Fibroblast of lung (primary cell): ENCODE measurements at regions not wholly inside any gene's neighbourhood (a gene's known extent, or its start where the extent isn't known, plus 50 kb on each side); places are given as distances from the start of the nearest gene placed in this dataset.

Source experiments
- DNase-seq, 2 donors: peaks; one replicate each; pipeline versions ENCODE4 v3.0.0 to v3.0.0-alpha.2; 2010; ENCODE audit warnings: low read depth in 2 of 2
- H2AFZ ChIP-seq: 2 replicates; pipeline ENCODE4 v1.5.1; 2012; ENCODE audit warnings: low read length, control low read depth, inconsistent platforms
- H3K27ac ChIP-seq: 2 replicates; pipeline ENCODE4 v1.5.1; 2011; ENCODE audit warnings: low read length, control low read depth; ENCODE audit not compliant: insufficient read depth
- H3K27me3 ChIP-seq: 2 replicates; pipeline ENCODE4 v1.5.1; 2011; ENCODE audit warnings: mild to moderate bottlenecking, low read length; ENCODE audit not compliant: control insufficient read depth, insufficient read depth
- H3K36me3 ChIP-seq: 2 replicates; pipeline ENCODE4 v1.5.1; 2011; ENCODE audit warnings: low read length; ENCODE audit not compliant: control insufficient read depth, insufficient read depth
- H3K4me1 ChIP-seq: 2 replicates; pipeline ENCODE4 v1.5.1; 2011; ENCODE audit warnings: low read length; ENCODE audit not compliant: control insufficient read depth, insufficient read depth; ENCODE audit errors: extremely low read depth
- H3K4me2 ChIP-seq: 2 replicates; pipeline ENCODE4 v1.5.1; 2011; ENCODE audit warnings: low read length, control low read depth; ENCODE audit not compliant: insufficient read depth; ENCODE audit errors: extremely low read depth
- H3K4me3 ChIP-seq, 4 experiments: fragments of 200-600 bp in 1 of 4; sonication (generic) in 1 of 4; replicated peaks in 1 of 4; 2 replicates each; pipeline ENCODE4 v1.5.1; 2011 to 2016; ENCODE audit warnings: low read length in 4 of 4, low read depth in 3 of 4, mild to moderate bottlenecking in 3 of 4, control low read depth in 2 of 4, inconsistent platforms in 1 of 4, mixed read lengths in 1 of 4; ENCODE audit not compliant: insufficient read depth in 1 of 4; ENCODE audit errors: control extremely low read depth in 1 of 4
- H3K79me2 ChIP-seq: 2 replicates; pipeline ENCODE4 v1.5.1; 2012; ENCODE audit warnings: mild to moderate bottlenecking, low read length, inconsistent platforms; ENCODE audit not compliant: control insufficient read depth, insufficient read depth
- H3K9ac ChIP-seq: 2 replicates; pipeline ENCODE4 v1.5.1; 2011; ENCODE audit warnings: mild to moderate bottlenecking, low read length, control low read depth; ENCODE audit not compliant: insufficient read depth
- H3K9me3 ChIP-seq: 2 replicates; pipeline ENCODE4 v1.5.1; 2012; ENCODE audit warnings: low read depth, low read length; ENCODE audit not compliant: control insufficient read depth, insufficient read depth
- H4K20me1 ChIP-seq: 2 replicates; pipeline ENCODE4 v1.5.1; 2011; ENCODE audit warnings: low read length; ENCODE audit not compliant: control insufficient read depth, insufficient read depth; ENCODE audit errors: extremely low read depth
- EZH2 ChIP-seq: IDR thresholded peaks from 2 replicates; pipeline ENCODE4 v1.5.1; 2012; ENCODE audit warnings: low read length, control low read depth, mild to moderate bottlenecking; ENCODE audit errors: missing control alignments
- TF ChIP-seq, protein P1 (sequence below), 2 donors: IDR thresholded peaks in 1 of 2; conservative IDR thresholded peaks in 1 of 2; 1 replicate in 1 of 2; 2 replicates in 1 of 2; pipeline ENCODE4 v1.5.1; 2011 to 2012; ENCODE audit warnings: low read length in 2 of 2, control low read depth in 1 of 2, inconsistent platforms in 1 of 2, low read depth in 1 of 2, mild to moderate bottlenecking in 1 of 2

DNA sequence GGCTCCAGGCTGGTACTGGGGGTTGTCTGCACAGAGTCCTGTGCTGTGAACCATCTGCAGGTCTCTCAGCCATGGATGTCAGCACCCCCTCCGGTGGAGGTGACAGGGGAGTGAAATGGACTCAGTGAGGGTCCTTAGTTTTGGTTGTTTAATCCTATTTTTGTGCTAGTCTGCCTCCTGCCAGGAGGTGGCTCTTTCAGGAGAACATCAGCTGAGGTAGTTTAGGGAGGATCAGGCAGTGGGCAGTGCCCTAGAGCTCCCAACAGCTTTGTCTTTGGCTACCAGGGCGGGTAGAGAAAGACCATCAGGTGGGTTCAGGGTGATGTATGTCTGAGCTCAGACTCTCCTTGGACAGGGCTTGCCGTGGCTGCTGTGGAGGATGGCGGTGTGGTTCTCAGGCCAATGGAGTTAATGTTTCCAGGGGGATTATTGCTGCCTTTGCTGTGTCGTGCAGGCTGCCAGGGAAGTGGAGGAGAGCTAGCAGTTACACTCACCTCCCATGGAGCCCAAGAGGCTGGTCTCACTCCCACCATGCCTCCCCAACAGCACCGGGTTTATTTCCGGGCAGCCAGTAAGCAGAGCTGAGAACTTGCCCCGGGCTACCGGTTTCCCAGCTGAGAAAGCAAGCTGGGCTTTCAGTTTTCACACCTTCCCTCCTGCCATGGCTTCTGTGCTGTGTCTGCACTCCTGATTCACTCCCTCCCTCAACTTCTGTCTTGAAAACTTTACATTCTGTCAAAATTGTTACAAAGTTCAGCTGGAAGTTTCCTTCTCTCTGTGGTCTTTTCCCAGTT, 563.4 kb downstream of the XIRP2 start:
- Histone ChIP-seq H3K36me3 (no peaks in the 10 kb centered on the region), H3K9ac (no peak overlapping the region), H2AFZ (no peak overlapping the region), H3K4me2 (no peak overlapping the region), H3K4me1 (no peaks in the 10 kb centered on the region), H3K27me3 (no peaks in the 10 kb centered on the region), H3K79me2 (no peaks in the 10 kb centered on the region), H3K27ac (no peak overlapping the region), H4K20me1 (no peaks in the 10 kb centered on the region), H3K4me3 (no peak overlapping the region), H3K9me3 (no peaks in the 10 kb centered on the region)
- DNase-seq, result peak in 1 of 2 donors; percentile 19
- no peak for TF ChIP-seq EZH2
- TF ChIP-seq, protein P1, sequence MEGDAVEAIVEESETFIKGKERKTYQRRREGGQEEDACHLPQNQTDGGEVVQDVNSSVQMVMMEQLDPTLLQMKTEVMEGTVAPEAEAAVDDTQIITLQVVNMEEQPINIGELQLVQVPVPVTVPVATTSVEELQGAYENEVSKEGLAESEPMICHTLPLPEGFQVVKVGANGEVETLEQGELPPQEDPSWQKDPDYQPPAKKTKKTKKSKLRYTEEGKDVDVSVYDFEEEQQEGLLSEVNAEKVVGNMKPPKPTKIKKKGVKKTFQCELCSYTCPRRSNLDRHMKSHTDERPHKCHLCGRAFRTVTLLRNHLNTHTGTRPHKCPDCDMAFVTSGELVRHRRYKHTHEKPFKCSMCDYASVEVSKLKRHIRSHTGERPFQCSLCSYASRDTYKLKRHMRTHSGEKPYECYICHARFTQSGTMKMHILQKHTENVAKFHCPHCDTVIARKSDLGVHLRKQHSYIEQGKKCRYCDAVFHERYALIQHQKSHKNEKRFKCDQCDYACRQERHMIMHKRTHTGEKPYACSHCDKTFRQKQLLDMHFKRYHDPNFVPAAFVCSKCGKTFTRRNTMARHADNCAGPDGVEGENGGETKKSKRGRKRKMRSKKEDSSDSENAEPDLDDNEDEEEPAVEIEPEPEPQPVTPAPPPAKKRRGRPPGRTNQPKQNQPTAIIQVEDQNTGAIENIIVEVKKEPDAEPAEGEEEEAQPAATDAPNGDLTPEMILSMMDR (conservative IDR thresholded peaks at IDR 0.05 in 1 of 2, IDR thresholded peaks at IDR 0.05 in 1 of 2; ENCODE audit: low read depth in 1 of 2, low read length in 2 of 2), result no peak

DNA sequence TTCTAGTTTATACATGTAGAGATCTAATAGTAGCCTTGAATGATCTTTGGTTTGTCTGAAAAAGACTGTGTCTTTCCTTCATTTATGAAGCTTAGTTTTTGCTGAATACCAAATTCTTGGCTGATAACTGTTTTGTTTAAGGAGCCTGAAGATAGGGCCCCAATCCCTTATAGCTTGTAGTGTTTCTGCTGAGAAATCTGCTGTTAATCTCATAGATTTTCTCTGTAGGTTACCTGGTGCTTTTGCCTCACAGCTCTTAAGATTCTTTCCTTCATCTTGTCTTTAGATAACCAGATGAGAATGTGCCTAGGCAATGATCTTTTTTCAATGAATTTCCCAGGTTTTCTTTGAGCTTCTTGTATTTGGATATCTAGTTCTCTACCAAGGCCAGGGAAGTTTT, 562.1 kb downstream of the XIRP2 start:
- DNase-seq, result no peak
- no peaks in the 10 kb centered on the region for H3K9me3 ChIP-seq
- no peaks in the 10 kb centered on the region for H3K4me1 ChIP-seq
- no peaks in the 10 kb centered on the region for H3K79me2 ChIP-seq
- no peak overlapping the region for H3K4me3 ChIP-seq
- no peaks in the 10 kb centered on the region for H3K27me3 ChIP-seq
- no peak overlapping the region for H3K27ac ChIP-seq
- H3K9ac ChIP-seq, result no peak overlapping the region
- H3K4me2 ChIP-seq, result no peak overlapping the region
- no peaks in the 10 kb centered on the region for H3K36me3 ChIP-seq
- no peaks in the 10 kb centered on the region for H4K20me1 ChIP-seq
- TF ChIP-seq, protein P1 (conservative IDR thresholded peaks at IDR 0.05 in 1 of 2, IDR thresholded peaks at IDR 0.05 in 1 of 2; ENCODE audit: low read depth in 1 of 2, low read length in 2 of 2), result no peak
- H2AFZ ChIP-seq, result no peak overlapping the region

DNA sequence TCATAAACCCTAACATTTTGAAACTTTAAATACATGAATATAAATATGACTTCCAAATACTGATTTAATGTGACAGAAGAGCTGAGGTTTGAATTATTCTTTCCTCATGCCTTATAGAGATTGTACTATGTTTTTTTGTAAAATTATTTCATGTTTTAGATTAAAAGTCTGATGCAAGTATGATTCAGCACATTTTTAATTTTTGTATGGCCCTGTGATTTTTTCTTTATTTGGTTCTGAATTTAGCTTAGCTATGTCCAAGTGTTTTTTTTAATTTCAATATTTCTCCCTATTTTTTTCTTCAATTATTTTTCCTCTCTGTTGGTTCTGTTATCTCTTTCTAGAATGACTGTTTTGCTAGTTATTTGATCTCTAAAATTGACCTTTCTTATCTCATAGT, 552.1 kb downstream of the XIRP2 start:
- DNase-seq, result peak in 1 of 2 donors; percentile 20
- no peaks in the 10 kb centered on the region for H4K20me1 ChIP-seq
- no peaks in the 10 kb centered on the region for H3K36me3 ChIP-seq
- H3K9me3 ChIP-seq, result no peaks in the 10 kb centered on the region
- no peak overlapping the region for H3K9ac ChIP-seq
- no peak for TF ChIP-seq EZH2
- TF ChIP-seq, protein P1 (conservative IDR thresholded peaks at IDR 0.05 in 1 of 2, IDR thresholded peaks at IDR 0.05 in 1 of 2; ENCODE audit: low read depth in 1 of 2, low read length in 2 of 2), result no peak
- no peak overlapping the region for H3K27ac ChIP-seq
- H3K27me3 ChIP-seq, result no peaks in the 10 kb centered on the region
- H3K4me1 ChIP-seq, result no peaks in the 10 kb centered on the region
- H2AFZ ChIP-seq, result no peak overlapping the region
- no peak overlapping the region for H3K4me3 ChIP-seq
- H3K4me2 ChIP-seq, result no peak overlapping the region
- no peaks in the 10 kb centered on the region for H3K79me2 ChIP-seq
